Endodermal cell (in vitro differentiated cells): ENCODE measurements at regions not wholly inside any gene's neighbourhood (a gene's known extent, or its start where the extent isn't known, plus 50 kb on each side); places are given as distances from the start of the nearest gene placed in this dataset.
"Not testable (repeated sequence)": the region's sequence is repeated elsewhere in the genome, so short reads cannot be mapped to it uniquely, and the experiment has no call there.

Experiments
- DNase-seq: peaks from one replicate; pipeline ENCODE4 v3.0.0-alpha.2; 2017
- H3K27ac ChIP-seq: 2 replicates; pipeline ENCODE4 v1.5.1; 2013; ENCODE audit warnings: mild to moderate bottlenecking, low read depth, low read length, moderate library complexity
- H3K27me3 ChIP-seq: 2 replicates; pipeline ENCODE4 v1.6.1; 2013; ENCODE audit warnings: mild to moderate bottlenecking, low read length, moderate library complexity; ENCODE audit not compliant: insufficient read depth, control insufficient read depth, poor library complexity, severe bottlenecking
- H3K36me3 ChIP-seq: 2 replicates; pipeline ENCODE4 v1.7.0; 2013; ENCODE audit warnings: mild to moderate bottlenecking, low read length, moderate library complexity; ENCODE audit not compliant: control insufficient read depth, insufficient read depth
- H3K4me1 ChIP-seq: one replicate; pipeline ENCODE4 v1.7.0; 2013; ENCODE audit warnings: low read length; ENCODE audit not compliant: control insufficient read depth, insufficient read depth
- H3K4me3 ChIP-seq: 2 replicates; pipeline ENCODE4 v1.5.1; 2013; ENCODE audit warnings: mild to moderate bottlenecking, low read length, moderate library complexity
- H3K9ac ChIP-seq: 2 replicates; pipeline ENCODE4 v1.6.1; 2013; ENCODE audit warnings: mild to moderate bottlenecking, low read length, moderate library complexity; ENCODE audit not compliant: poor library complexity, severe bottlenecking; ENCODE audit errors: extremely low read depth
- H3K9me3 ChIP-seq: 2 replicates; pipeline ENCODE4 v1.6.1; 2013; ENCODE audit warnings: mild to moderate bottlenecking, low read length, moderate library complexity; ENCODE audit not compliant: control insufficient read depth
- H3K27ac Mint-ChIP-seq: 2 replicates; pipeline ENCODE4 v1.8.0; 2020; ENCODE audit warnings: mixed read lengths
- H3K27me3 Mint-ChIP-seq: 2 replicates; pipeline ENCODE4 v1.8.0; 2021; ENCODE audit warnings: mild to moderate bottlenecking, mixed read lengths; ENCODE audit not compliant: insufficient read depth
- H3K36me3 Mint-ChIP-seq: 2 replicates; pipeline ENCODE4 v1.8.0; 2020; ENCODE audit warnings: low read depth, mixed read lengths
- H3K4me1 Mint-ChIP-seq: 2 replicates; pipeline ENCODE4 v1.8.0; 2020; ENCODE audit warnings: mixed read lengths
- H3K4me3 Mint-ChIP-seq: 2 replicates; pipeline ENCODE4 v1.8.0; 2020; ENCODE audit warnings: mild to moderate bottlenecking, moderate library complexity, mixed read lengths
- H3K9me3 Mint-ChIP-seq: 2 replicates; pipeline ENCODE4 v1.8.0; 2020; ENCODE audit warnings: mild to moderate bottlenecking, mixed read lengths
- WGBS, 2 experiments: methylation state at CpG; one replicate each; pipeline versions ENCODE4 v1.1.5 to v1.1.7; 2013; ENCODE audit warnings: missing lambda C conversion rate in 2 of 2, mixed read lengths in 1 of 2; ENCODE audit not compliant: insufficient coverage in 1 of 2, insufficient read length in 1 of 2; 5-methylcytosine and 5-hydroxymethylcytosine counted together
- TF ChIP-seq, protein P1 (sequence below): fragments of 200-600 bp; sonication (generic); conservative IDR thresholded peaks from 2 replicates; pipeline ENCODE4 v1.5.0; 2021; ENCODE audit warnings: antibody characterized with exemption, mild to moderate bottlenecking

- Mint-ChIP-seq H3K27ac (peak overlapping the region; percentile 84), H3K27me3 (no peaks in the 10 kb centered on the region), H3K36me3 (no peaks in the 10 kb centered on the region), H3K9me3 (peaks cover 1% of the 10 kb centered on the region), H3K4me1 (peaks cover 20% of the 10 kb centered on the region), H3K4me3 (no peak overlapping the region)
- TF ChIP-seq, protein P1, sequence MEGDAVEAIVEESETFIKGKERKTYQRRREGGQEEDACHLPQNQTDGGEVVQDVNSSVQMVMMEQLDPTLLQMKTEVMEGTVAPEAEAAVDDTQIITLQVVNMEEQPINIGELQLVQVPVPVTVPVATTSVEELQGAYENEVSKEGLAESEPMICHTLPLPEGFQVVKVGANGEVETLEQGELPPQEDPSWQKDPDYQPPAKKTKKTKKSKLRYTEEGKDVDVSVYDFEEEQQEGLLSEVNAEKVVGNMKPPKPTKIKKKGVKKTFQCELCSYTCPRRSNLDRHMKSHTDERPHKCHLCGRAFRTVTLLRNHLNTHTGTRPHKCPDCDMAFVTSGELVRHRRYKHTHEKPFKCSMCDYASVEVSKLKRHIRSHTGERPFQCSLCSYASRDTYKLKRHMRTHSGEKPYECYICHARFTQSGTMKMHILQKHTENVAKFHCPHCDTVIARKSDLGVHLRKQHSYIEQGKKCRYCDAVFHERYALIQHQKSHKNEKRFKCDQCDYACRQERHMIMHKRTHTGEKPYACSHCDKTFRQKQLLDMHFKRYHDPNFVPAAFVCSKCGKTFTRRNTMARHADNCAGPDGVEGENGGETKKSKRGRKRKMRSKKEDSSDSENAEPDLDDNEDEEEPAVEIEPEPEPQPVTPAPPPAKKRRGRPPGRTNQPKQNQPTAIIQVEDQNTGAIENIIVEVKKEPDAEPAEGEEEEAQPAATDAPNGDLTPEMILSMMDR = no peak
- Histone ChIP-seq H3K4me3 (no peak overlapping the region), H3K4me1 (no peaks in the 10 kb centered on the region), H3K9ac (no peak overlapping the region), H3K27ac (no peak overlapping the region), H3K27me3 (no peaks in the 10 kb centered on the region), H3K36me3 (no peaks in the 10 kb centered on the region), H3K9me3 (no peaks in the 10 kb centered on the region)
- DNase-seq = no peak
- 83 to 88% methylated on average over 2 of the region's 2 CpGs for WGBS, 2 experiments
These were observed 489.4 kb upstream of the ZP4 start for GRCh38 chr1:238380167-238380566.

GRCh38 chr1:238379446-238379845 is 488.7 kb upstream of the ZP4 start:
- not testable (repeated sequence) for H3K36me3 Mint-ChIP-seq, H3K27me3 ChIP-seq, H3K9ac ChIP-seq, H3K4me3 ChIP-seq, H3K9me3 ChIP-seq, H3K27ac ChIP-seq, DNase-seq, H3K9me3 Mint-ChIP-seq, H3K27me3 Mint-ChIP-seq, H3K4me1 ChIP-seq, H3K4me3 Mint-ChIP-seq, H3K36me3 ChIP-seq
- Mint-ChIP-seq H3K4me1 (peaks cover 20% of the 10 kb centered on the region), H3K27ac (peak overlapping the region; percentile 84)
- 85% methylated on average over 8 of the region's 9 CpGs; no CpG with 5 or more reads in 1 of the 2 experiments for WGBS, 2 experiments

DNA sequence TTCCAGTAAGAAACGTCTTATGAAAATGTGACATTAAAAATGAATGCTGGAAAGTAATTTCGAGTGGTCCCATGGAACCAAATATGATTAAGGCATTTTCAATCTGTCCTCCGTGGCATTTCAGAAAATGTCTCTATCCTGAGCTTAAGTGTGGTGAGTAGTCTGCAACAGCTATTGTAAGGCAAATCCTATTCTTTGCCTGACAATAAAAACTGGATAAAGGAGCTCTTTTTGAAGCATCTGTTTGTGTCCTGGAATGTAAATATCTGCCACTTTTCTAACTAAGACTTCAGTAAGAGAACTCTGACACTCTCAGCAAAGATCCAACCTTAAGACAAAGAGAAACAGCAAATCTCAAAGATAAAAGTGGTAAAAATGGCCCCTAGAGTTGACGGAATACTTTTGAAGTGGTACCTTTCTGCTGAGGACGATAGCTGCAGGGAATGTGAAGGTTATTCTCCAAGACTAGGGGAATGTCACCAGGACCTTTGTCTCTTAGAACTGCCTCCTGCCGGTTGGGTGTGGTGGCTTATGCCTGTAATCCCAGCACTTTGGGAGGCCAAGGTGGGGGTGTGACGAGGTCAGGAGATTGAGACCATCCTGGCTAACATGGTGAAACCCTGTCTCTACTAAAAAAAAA is 486.7 kb upstream of the ZP4 start:
- no peak overlapping the region for H3K4me3 Mint-ChIP-seq
- peak overlapping the region; percentile 48 for H3K27ac Mint-ChIP-seq

More for the DNA sequence above, 486.7 kb upstream of the ZP4 start:
- Histone ChIP-seq H3K9ac (no peak overlapping the region), H3K4me1 (no peaks in the 10 kb centered on the region), H3K4me3 (no peak overlapping the region), H3K27me3 (no peaks in the 10 kb centered on the region), H3K36me3 (no peaks in the 10 kb centered on the region), H3K9me3 (no peaks in the 10 kb centered on the region), H3K27ac (no peak overlapping the region)
- TF ChIP-seq, protein P1 = peak; percentile 18
- H3K36me3 Mint-ChIP-seq = no peaks in the 10 kb centered on the region
- peaks cover 1% of the 10 kb centered on the region for H3K9me3 Mint-ChIP-seq
- WGBS, 2 experiments = 50 to 54% methylated on average over 3 to 6 of the region's 7 CpGs
- H3K27me3 Mint-ChIP-seq = no peaks in the 10 kb centered on the region
- peaks cover 20% of the 10 kb centered on the region for H3K4me1 Mint-ChIP-seq
- peak; percentile 65 for DNase-seq
